ENCODE measurements at regions not wholly inside any gene's neighbourhood (a gene's known extent, or its start where the extent isn't known, plus 50 kb on each side); places are given as distances from the start of the nearest gene placed in this dataset.

DNA sequence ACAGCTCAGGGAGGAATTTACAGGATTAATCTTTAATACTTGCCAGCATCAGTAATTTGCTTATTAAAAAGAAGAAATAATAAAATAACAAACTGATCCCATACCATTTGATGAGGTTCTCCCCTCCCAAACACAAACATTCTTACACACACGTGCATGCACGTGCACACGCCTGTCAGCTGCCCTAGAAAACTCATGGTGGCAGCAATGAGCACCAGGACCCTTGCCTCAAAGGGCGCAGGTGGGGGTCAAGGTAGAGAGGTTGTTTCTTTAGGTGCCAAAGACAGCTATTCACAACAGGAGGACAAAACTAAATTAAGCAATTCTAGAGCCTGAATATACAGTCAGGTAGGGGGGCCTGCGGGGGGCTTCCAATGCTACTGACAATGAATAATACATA lies 219.3 kb downstream of the BUD13 start:
- no peak for DNase-seq

- no peak for DNase-seq
These were observed 221.2 kb downstream of the BUD13 start for GRCh38 chr11:116551576-116551975.

- DNase-seq, result no peak
These were observed 224.5 kb downstream of the BUD13 start for GRCh38 chr11:116548256-116548655.

DNA sequence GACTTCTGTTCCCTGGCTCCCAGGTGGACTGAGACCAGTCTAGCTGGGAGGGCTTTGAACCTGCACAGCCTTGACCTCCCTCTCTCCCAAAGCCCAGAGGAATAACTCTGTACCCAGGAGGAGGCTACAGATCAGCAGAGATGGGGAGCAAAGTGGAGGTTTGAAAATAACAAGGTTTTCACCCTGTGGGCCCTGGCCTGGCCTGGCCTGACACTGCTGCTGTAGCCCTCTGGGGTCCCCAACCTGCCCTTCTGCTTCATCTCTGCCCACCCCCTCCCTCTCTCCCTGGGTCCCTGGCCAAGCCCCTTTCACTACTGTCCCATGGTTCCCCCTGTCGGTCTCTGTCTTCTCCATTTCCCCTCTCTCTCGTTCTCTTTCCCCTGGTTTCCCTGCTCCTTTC lies 225.2 kb downstream of the BUD13 start:
- DNase-seq, result no peak

DNA sequence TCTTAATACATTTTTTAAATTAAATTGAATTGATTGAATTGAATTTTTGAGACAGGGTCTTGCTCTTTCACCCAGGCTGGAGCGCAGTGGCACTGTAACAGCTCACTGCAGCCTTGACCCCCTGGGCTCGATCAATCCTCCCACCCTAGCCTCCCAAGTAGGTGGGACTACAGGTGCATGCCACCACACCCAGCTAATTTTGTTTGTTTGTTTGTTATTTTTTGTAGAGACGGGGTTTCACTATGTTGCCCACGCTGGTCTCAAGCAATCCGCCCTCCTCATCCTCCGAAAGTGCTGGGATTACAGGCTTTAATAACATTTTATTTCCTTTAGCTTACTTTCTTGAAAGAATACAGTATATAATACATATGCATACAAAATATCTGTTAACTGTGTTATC lies 226.9 kb downstream of the BUD13 start:
- no peak for DNase-seq

DNA sequence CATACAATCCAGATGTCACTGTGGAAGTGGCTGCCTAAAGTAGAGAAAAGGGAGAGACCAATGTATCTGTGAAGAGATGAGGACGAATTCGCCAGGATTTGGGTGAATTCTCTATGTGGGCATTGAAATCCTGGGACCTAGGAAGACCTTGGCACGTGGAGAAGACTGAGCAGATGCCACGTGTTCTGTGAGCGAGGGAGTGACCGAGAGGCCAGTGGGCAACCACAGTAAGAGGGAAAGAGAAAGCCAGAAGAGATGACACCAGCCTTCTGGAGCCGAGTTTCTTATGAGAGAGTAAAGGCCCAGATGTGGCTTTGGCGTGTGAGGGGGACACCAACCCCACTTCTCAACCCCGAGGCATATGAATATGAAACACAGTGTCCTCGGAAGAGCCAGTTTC lies 228.1 kb downstream of the BUD13 start:
- no peak for DNase-seq

DNA sequence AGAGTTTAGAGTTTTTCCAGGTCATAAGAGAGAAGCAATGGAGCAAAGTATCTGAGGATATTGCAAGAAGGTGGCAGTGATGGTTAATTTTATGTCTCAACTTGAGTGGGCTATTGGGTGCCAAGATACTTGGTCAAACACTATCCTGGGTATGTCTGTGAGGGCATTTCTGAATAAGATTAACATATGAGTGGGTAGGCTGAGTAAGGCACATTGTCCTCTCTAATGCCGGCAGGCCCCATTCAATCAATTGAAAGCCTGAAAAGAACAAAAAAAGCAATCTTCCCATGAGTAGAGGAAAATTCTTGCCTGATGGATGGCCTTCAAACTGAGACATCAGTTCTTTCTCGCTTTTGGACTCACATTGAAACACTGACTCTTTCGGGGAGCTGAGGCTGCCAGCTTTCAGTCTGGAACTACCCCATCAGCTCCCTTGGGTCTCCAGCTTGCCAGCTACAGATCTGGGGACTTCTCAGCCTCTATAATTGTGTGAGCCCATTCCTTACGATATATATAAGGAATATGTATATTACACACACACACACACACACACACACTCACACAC lies 228.8 kb downstream of the BUD13 start:
- no peak for DNase-seq

GRCh38 chr11:116543099-116543498 lies 229.7 kb downstream of the BUD13 start:
- no peak for DNase-seq

GRCh38 chr11:116542406-116542805 lies 230.4 kb downstream of the BUD13 start:
- no peak for DNase-seq

DNA sequence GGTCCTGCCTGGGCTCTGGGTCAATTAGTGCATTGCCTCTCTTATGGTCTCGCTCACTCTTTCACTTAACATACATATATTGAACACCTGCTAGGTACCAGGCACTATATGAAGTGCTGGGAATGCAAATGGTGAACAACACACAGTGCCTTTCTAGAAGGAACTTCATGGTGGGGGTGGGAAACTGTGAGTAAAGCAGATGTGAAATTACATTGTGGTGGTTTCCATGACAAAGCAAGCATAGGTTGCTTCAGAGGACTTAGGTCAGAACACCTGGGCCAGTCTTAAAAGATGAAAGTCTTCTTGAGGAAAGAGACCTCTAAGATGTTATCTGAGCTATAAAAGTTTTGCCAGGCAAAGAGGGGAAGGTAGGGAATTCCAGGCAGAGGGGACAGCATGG lies 231.3 kb downstream of the BUD13 start:
- DNase-seq, result no peak

- DNase-seq, result no peak
These were observed 232.0 kb downstream of the BUD13 start for GRCh38 chr11:116540645-116541304.

DNA sequence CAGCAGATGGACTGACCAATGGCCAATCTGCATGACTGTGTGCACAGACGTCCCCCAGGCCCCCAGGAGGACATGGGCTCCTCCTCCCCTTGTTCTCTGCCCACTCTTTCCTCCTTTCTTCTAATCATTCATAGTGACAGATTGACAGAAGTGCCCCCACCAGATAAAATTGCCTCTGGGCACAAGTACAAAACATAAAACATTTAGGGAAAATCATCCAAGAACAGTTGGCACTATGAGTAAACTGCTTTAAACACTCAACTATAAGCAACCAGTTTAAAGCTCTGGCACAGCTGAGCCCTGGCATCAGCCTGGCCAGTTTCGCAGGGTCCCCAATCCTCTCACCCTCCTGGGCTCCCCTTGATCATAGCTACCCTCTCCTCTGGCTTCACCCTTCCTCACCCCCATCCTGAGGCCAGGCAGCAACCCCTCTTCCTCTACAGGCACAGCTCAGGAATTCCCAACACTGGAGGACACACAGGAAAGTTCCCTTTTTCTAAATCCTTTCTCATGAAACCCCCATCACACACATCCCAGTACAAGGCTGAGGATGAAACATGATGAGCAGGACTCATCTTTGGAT lies 232.9 kb downstream of the BUD13 start:
- DNase-seq, result no peak

DNA sequence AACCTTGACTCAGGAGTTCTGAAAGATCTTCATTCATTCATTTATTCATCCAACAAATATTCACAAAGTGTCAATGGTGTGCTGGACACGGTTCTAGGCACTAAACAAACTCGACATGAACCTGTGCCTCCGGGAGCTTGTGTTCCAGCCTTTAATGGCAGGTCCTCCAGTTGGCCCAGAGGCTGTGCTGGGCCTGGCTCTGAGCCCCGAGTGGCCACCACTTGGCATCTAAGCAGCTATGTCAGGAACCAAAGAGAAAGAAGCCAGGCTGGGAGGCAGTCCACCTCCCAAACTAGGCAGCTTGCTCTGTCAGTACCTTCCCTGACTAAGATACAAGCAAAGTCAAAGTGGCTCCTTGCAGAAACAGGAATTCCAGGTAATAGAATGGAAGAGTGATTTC lies 233.6 kb downstream of the BUD13 start:
- DNase-seq, result no peak

DNA sequence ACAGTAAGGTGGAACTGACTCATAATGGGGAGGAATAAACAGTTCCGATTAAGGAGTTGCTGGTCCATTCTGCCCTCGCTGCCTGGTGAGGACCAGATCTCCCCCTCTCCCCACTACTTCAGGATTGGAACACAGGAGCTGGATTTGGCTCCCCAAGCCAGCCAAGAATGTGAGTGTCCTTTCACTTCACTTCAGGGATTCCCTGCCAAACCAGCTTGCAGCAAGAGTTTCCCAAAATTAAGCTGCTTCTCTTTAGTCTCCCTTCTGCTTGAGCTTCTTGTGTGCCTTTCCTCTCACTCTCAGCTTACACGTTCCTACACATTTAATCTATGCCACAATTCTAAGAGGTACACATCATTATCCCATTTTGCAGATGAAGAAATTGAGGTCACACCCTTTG lies 234.1 kb downstream of the BUD13 start:
- DNase-seq, result no peak

DNA sequence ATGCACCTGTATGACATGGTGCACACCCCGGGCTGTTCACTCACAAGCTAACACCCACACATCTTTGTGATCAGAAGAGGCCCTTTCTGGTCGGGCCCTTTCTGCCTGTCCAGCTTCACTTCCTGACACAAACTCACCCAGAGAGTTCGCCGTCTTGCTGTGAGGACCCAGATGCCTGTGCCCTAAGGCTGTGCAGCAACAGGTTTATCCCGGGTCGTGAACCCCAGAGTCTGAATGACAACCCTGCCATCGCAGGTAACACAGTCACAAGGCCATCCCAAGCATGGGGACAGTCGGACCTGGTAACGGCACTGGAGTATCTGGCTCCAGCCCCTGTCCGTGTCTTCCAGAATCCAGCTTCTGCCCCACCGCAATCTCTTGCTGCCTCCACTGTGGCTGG lies 235.1 kb downstream of the BUD13 start:
- DNase-seq, result no peak

- DNase-seq, result no peak
These were observed 235.7 kb downstream of the BUD13 start for GRCh38 chr11:116537121-116537520.

DNA sequence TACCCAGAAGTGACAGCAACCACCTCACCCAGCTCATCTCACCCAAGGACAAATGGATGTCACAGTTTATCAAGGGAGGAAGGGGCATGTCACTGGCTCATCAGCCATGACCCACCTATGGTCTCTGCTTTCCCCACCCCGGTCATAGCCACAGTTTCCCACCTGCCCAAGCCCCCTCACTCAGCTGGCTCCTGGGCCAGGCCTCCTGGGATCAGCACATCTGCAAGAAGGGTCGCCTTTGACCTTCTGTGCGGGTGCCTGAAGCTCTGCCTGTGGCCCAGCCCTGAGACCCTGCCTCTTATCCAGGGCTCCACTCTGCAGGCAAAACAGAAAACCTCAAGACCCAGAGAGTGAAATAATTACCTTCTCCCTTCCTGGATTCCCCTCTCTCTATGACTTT lies 236.4 kb downstream of the BUD13 start:
- no peak for DNase-seq

DNA sequence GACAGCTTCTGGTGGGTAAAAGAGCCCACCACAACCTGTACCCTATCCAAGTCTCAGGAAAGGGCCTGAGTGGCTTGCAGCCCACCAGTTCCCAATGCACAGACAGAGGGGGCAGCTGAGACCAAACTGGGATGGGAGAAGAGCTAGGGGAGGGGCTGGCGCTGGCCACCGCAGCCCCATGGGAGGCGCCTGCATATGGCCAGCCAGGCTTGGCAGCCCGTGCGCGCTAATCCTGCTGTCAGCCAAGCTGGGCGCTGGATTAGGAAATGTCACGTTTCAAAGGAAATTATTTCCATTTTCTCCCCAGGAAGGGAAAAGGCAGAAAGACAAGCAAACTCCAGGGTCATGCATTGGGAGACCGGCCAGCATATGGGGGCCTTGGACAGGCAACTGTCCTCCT lies 236.8 kb downstream of the BUD13 start:
- no peak for DNase-seq

DNA sequence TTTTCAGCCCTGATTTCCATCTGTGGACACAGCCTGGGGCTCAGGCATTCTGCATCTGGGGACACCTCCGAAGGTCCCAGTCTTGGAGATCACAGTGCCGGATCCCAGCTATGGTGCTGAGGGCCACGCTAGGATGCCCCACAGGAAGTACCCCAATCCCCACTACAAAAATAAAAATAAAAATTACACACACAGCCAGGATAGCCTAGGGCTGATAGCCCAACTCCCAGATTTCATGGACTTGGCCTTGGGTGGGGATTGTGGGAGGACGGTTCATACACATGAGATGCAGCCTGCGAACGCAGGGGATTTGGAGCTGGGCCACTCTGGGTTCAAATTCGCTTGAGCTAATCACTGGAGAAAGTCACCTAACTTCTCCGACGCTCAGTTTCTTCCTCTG lies 237.7 kb downstream of the BUD13 start:
- DNase-seq, result no peak

DNA sequence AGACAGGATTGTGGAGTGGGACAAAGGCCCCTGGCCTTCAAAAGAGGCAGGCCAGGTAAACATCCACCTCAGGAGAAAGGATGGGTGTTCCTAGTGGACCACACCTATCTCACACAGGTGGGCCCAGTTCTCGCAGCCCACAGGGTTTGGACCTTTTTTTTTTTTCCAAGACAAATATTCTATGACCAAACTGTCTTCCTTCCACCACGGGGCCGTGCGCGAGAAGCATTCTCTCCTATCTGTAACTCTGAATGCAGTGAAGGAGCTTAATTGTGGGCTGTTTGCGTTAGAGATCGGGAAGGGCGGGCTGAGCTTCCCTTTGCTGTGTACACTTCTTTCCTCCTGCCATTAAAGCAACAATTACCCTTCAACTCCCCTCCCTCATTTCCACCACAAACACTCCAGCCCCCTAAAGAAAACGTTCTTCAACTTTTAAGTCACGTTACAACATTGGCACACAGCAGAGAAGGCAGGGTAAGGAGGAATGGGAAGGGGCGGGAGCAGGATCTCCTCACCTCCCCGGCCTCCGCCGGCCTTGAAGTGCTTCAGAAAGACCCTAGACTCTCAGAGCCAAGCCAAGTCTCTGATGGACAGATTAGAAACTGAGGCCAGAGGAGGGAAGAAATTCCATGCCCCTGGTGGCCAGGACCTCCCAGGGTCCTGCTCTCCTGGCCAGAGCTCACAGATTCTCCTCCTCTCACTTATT lies 238.4 kb downstream of the BUD13 start:
- DNase-seq, result no peak

GRCh38 chr11:116533186-116533825 lies 239.5 kb downstream of the BUD13 start:
- DNase-seq, result no peak

GRCh38 chr11:116532066-116532465 lies 240.7 kb downstream of the BUD13 start:
- DNase-seq, result no peak

- no peak for DNase-seq
These were observed 242.1 kb downstream of the BUD13 start for GRCh38 chr11:116530705-116531104.

DNA sequence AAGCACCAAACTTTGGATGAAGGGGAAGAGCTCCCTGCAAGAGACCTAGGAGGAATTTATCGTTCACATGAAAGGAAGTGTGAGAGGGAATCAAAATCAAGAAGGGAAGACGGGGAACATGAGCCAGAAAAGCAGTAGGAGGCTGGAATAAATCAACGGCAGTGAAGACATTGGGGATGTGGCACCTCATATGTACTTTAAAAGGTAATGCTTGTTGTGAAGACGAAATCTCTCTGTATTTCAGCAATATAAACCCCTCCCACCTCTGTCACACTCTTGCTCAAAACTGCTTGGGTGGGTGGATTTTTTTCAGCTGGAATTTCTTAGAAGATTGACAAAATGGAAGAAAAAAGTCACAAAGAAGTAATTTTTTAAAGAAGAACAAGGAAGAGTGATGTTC lies 243.5 kb downstream of the BUD13 start:
- no peak for DNase-seq

All from CD4-positive, alpha-beta T cell treated with Interleukin-4 for 4 hours (primary cell).